ENCODE measurements at regions not wholly inside any gene's neighbourhood (a gene's known extent, or its start where the extent isn't known, plus 50 kb on each side); places are given as distances from the start of the nearest gene placed in this dataset.

- no peak overlapping the region for H3K27ac ChIP-seq
- DNase-seq, result no peak
- intact Hi-C loops (cut with DNase I; ENCODE audit: low total_unique reads), result no loop called here
Observed at GRCh38 chr7:17168416-17168815, 130.0 kb upstream of the AHR start.

GRCh38 chr7:17171427-17171826 is 127.0 kb upstream of the AHR start:
- Histone ChIP-seq H3K4me1 (no peaks in the 10 kb centered on the region), H3K27ac (no peak overlapping the region), H3K27me3 (no peaks in the 10 kb centered on the region), H3K36me3 (no peaks in the 10 kb centered on the region), H3K4me3 (no peak overlapping the region), H3K9me3 (no peaks in the 10 kb centered on the region)
- TF ChIP-seq POLR2A (IDR thresholded peaks at IDR 0.05) (no peak), CTCF (IDR thresholded peaks at IDR 0.05) (no peak)
- intact Hi-C loops (cut with DNase I; ENCODE audit: low total_unique reads), result no loop called here
- DNase-seq, result no peak

More at GRCh38 chr7:17168416-17168815, 130.0 kb upstream of the AHR start:
- H3K9me3 ChIP-seq, result no peaks in the 10 kb centered on the region
- TF ChIP-seq CTCF (IDR thresholded peaks at IDR 0.05) (no peak), POLR2A (IDR thresholded peaks at IDR 0.05) (no peak)
- H3K4me1 ChIP-seq, result no peaks in the 10 kb centered on the region
- H3K4me3 ChIP-seq, result no peak overlapping the region
- H3K36me3 ChIP-seq, result no peaks in the 10 kb centered on the region
- H3K27me3 ChIP-seq, result no peaks in the 10 kb centered on the region

- no peak overlapping the region for H3K4me3 ChIP-seq
- DNase-seq, result no peak
- no peaks in the 10 kb centered on the region for H3K9me3 ChIP-seq
- intact Hi-C loops (cut with DNase I; ENCODE audit: low total_unique reads), result no loop called here
- TF ChIP-seq CTCF (IDR thresholded peaks at IDR 0.05) (no peak), POLR2A (IDR thresholded peaks at IDR 0.05) (no peak)
- no peaks in the 10 kb centered on the region for H3K36me3 ChIP-seq
- H3K4me1 ChIP-seq, result no peaks in the 10 kb centered on the region
- H3K27ac ChIP-seq, result no peak overlapping the region
- no peaks in the 10 kb centered on the region for H3K27me3 ChIP-seq
Observed at GRCh38 chr7:17176371-17177032, 122.0 kb upstream of the AHR start.

- no peak overlapping the region for H3K27ac ChIP-seq
- H3K9me3 ChIP-seq, result no peaks in the 10 kb centered on the region
- DNase-seq, result no peak
- TF ChIP-seq CTCF (IDR thresholded peaks at IDR 0.05) (no peak), POLR2A (IDR thresholded peaks at IDR 0.05) (no peak)
- H3K27me3 ChIP-seq, result no peaks in the 10 kb centered on the region
- no peaks in the 10 kb centered on the region for H3K36me3 ChIP-seq
- no peak overlapping the region for H3K4me3 ChIP-seq
- no peaks in the 10 kb centered on the region for H3K4me1 ChIP-seq
- intact Hi-C loops (cut with DNase I; ENCODE audit: low total_unique reads), result no loop called here
Observed at GRCh38 chr7:17178545-17178944, 119.9 kb upstream of the AHR start.

GRCh38 chr7:17181482-17181881 is 117.0 kb upstream of the AHR start:
- H3K36me3 ChIP-seq, result no peaks in the 10 kb centered on the region
- no peak overlapping the region for H3K27ac ChIP-seq
- no peaks in the 10 kb centered on the region for H3K27me3 ChIP-seq
- no peaks in the 10 kb centered on the region for H3K9me3 ChIP-seq
- no peaks in the 10 kb centered on the region for H3K4me1 ChIP-seq
- no peak for DNase-seq
- H3K4me3 ChIP-seq, result no peak overlapping the region
- intact Hi-C loops (cut with DNase I; ENCODE audit: low total_unique reads), result no loop called here
- TF ChIP-seq CTCF (IDR thresholded peaks at IDR 0.05) (no peak), POLR2A (IDR thresholded peaks at IDR 0.05) (no peak)

Data from uterus (tissue), 3 donors.